GM04503 (cell line): ENCODE measurements at regions not wholly inside any gene's neighbourhood (a gene's known extent, or its start where the extent isn't known, plus 50 kb on each side); places are given as distances from the start of the nearest gene placed in this dataset.

Experiments used
- DNase-seq: peaks from one replicate; pipeline ENCODE4 v3.0.0-alpha.2; 2012; ENCODE audit warnings: low read depth

DNA sequence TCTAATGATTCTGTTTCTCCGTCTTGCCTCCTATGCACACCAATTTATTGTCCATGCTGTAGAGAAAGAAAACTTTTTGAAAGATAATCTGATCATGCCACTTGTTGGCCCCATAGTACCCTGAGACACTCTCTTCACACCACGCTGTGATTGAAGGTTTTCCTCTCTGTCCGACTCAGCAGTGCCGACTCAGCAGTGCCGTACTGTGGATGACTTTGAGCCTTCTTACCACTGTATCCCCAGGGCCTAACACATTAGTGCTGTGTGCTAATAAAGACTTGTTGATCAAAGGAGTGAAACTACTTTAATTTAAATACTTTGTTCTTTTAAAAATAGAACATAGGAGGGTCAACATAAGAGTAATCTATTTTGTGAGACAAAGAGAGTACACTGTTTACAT lies 429.6 kb downstream of the KLF12 start:
- no peak for DNase-seq

DNA sequence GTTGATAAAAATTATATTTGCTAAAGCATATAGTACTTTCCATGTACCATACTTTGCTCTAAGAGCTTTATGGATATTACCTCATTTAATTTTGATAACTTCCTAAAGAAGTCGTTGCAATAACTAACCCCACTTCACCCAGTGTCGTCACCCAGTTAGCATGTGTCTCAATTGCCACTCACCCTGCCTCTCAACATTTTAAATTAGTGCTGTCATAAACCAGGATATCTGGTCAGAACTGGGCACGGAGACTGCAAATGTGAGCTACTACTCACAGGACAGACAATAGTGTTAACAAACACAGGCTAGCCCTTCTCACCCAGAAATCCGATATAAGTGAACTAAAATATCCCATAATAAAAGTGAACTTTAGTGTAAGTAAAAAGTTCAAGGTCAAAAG lies 430.6 kb downstream of the KLF12 start:
- no peak for DNase-seq

- DNase-seq = no peak
Measured at GRCh38 chr13:73702419-73703071, 431.7 kb downstream of the KLF12 start.

GRCh38 chr13:73701160-73701559 lies 433.0 kb downstream of the KLF12 start:
- no peak for DNase-seq

GRCh38 chr13:73698859-73699258 lies 435.3 kb downstream of the KLF12 start:
- DNase-seq = no peak

DNA sequence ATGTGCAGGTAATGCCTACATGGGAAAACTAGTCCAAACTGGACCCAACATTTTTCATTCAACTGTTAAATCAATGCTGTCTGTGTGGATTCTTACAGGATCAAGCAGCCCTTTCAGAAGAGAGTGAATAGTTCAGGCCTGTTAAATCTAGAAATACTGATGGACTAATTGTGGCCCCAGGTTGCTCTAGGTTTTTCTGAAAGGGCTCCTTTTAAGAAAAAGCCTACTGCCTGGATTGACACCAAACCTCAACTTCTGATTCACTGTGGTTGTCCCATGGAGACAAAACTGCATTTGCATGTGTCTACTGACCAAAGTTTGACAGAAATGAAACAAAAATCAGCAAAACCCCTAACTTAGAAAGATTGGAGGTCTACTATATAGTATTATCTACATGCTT lies 437.0 kb downstream of the KLF12 start:
- DNase-seq = no peak

GRCh38 chr13:73696713-73697112 lies 437.5 kb downstream of the KLF12 start:
- DNase-seq = no peak

- no peak for DNase-seq
Measured at GRCh38 chr13:73696271-73696670, 437.9 kb downstream of the KLF12 start.

DNA sequence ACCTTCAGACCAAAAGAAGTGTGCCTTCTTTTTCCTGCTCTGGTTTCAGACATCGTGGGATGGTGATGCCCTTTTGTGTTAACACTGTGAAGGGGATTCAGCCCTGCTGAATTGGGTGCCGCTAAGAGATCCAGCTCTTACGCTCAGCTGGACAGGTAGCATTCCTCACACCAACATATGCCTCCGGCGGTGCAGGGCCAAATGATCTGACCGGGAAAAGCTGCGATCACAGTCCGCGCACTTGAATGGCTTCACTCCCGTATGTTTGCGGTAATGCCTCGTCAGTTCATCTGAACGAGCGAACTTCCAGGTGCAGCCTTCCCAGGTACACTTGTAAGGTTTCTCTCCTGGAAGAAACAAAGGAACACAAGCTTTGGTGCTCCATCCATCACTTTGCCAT lies 438.9 kb downstream of the KLF12 start:
- DNase-seq = no peak

DNA sequence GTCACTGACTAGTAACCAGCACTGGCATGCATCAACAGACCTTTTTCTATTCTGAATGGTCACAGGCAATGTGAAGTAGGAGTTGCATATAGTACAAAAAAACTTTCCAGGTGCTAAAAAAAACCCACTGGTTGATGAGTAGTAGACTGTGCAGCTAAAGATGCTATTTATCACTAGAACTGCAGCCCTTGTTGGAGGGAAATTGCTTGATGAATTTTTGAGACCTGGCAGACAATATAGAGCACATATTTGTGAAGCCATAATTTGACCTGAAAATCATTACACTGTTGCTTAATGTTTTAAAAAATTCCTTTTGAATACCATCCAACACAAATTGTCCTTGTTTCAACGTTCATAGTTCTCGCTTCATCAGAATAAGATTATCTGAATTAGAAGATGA lies 441.0 kb downstream of the KLF12 start:
- no peak for DNase-seq

DNA sequence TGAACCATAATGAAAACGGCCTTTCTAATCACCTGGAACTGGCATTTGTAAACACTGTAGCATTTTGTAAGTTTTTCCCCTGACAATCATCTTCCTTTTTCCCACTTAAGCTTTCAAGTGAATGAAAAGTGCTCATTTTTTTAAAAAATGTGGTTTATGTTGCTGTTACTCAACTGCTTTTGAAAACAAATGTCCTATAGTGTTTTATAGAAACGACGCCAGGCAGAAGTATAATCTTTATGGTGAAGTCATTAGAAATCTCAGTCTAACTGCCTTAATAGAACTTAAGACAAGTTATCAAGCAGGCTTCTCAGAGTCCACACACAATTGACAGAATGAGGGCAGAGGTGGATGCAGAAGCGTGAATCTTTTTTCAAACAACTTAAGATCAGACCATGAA lies 442.3 kb downstream of the KLF12 start:
- DNase-seq = no peak

GRCh38 chr13:73687929-73688328 lies 446.3 kb downstream of the KLF12 start:
- no peak for DNase-seq

GRCh38 chr13:73687087-73687486 lies 447.1 kb downstream of the KLF12 start:
- no peak for DNase-seq

- no peak for DNase-seq
Measured at GRCh38 chr13:73684750-73685149, 449.5 kb downstream of the KLF12 start.

- no peak for DNase-seq
Measured at GRCh38 chr13:73684286-73684685, 449.9 kb downstream of the KLF12 start.

GRCh38 chr13:73683746-73684145 lies 450.5 kb downstream of the KLF12 start:
- DNase-seq = no peak

DNA sequence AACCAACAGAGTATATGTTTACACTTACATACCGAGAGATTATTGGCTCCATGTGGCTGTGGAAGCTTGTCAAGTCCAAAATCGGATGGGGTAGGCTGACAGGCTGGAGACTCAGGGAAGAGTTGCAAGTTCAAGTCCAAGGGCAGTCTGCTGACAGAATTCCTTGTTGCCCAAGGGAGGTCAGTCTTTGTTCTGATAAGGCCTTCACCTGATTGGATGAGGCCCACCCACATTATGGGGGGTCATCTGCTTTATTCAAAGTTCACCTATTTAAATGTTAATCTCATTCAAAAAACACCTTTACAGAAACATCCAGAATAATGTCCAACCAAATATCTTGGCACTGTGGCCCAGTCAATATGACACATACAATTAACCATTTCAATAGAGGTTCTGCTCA lies 452.4 kb downstream of the KLF12 start:
- DNase-seq = no peak

DNA sequence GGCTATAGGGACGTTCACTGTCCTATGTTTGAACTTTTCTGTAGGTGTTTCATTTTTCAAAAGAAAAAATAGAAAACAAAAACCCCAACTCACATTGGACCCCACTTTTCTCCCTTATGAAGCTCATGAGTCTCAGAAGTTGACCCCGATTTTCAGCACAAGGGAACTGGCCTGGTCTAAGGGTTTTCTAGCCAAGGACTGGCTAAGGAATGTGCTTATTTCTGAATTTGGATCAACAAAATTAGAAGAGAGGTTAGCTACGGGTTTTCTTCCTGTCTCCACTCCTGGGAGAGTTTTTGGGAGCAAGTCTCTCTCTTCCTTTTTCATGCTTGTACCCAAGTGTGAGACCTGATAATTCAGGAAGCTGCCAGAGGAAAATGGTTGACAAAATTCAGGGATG lies 453.2 kb downstream of the KLF12 start:
- DNase-seq = no peak

DNA sequence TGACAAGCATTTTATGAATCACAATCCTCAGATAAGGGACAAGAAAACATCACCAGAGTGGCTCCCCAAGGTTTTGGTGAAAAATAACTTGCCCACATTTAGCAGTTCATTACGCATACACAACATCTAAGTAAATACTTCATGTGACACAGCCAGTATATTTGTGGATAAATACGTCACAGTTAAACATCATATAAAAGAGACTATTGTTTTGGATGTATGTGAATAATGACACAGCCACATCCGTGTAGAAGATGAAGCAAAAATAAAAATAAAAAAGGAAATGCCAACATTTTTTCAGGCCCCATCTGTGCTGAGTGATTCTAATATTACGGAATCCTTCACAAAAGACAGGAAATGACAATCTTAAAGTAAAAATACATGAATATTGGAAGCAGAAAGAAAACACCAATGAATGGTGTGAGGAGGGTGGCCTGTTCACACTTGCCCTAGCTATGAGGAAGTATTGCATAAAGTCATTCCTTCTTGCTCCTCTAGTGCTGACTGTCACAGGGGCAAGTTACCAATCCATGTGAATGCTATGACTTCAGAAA lies 457.1 kb downstream of the KLF12 start:
- peak; percentile 9 for DNase-seq

GRCh38 chr13:73676550-73677047 lies 457.6 kb downstream of the KLF12 start:
- DNase-seq = no peak

- no peak for DNase-seq
Measured at GRCh38 chr13:73675821-73676220, 458.4 kb downstream of the KLF12 start.

- DNase-seq = no peak
Measured at GRCh38 chr13:73674570-73674969, 459.6 kb downstream of the KLF12 start.

- DNase-seq = no peak
Measured at GRCh38 chr13:73673931-73674330, 460.3 kb downstream of the KLF12 start.

DNA sequence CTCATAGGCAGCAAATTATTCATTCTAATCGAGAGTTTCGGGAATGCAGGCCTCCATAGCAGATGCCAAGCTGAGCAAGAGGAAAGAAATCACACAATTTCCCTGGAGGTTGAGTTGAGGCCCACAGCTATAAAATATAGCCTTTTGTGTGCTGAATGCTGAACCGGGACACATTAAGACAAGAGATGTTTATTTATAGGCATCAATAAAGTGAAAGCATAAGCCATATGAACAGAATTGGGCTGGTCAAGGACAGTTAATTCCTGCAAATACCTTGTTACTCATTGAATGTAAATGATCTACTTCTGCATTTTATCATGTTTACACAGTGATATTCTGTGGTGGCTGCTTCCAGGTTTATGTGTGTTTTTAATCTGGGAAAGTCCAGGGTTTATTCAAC lies 461.7 kb downstream of the KLF12 start:
- DNase-seq = no peak
